T47D (cell line): ENCODE measurements at regions not wholly inside any gene's neighbourhood (a gene's known extent, or its start where the extent isn't known, plus 50 kb on each side); places are given as distances from the start of the nearest gene placed in this dataset.

Experiments
- DNase-seq, 2 experiments: peaks; one replicate each; pipeline versions ENCODE4 v3.0.0 to v3.0.0-alpha.2; 2011 to 2012; ENCODE audit warnings: low read depth in 1 of 2, low spot score in 1 of 2
- JUND ChIP-seq: IDR thresholded peaks from 2 replicates; pipeline ENCODE4 v1.6.1; 2012; ENCODE audit warnings: low read depth
- in situ Hi-C: cut with HindIII; loops from 2 replicates; pipeline ENCODE4 v1.10.0; 2016; ENCODE audit warnings: low sequenced_read_pairs, low pct_unique_long_range_greater_than_20kb

GRCh38 chr4:146577111-146577510 lies 55.4 kb upstream of the SLC10A7 start:
- in situ Hi-C loops: no loop called here
- DNase-seq: no peak
- no peak for TF ChIP-seq JUND

GRCh38 chr4:146582864-146583263 lies 55.8 kb upstream of the POU4F2 start:
- peak in 1 of 2 experiments; percentile 54 for DNase-seq
- no peak for TF ChIP-seq JUND
- in situ Hi-C loops: no loop called here

GRCh38 chr4:146585761-146586333 lies 52.8 kb upstream of the POU4F2 start:
- no peak for TF ChIP-seq JUND
- in situ Hi-C loops: no loop called here

More at GRCh38 chr4:146585761-146586333, 52.8 kb upstream of the POU4F2 start:
- no peak for DNase-seq
